NCI-H69 (cell line): ENCODE measurements at regions not wholly inside any gene's neighbourhood (a gene's known extent, or its start where the extent isn't known, plus 50 kb on each side); places are given as distances from the start of the nearest gene placed in this dataset.
"Not testable (repeated sequence)": the region's sequence is repeated elsewhere in the genome, so short reads cannot be mapped to it uniquely, and the experiment has no call there.

ENCODE experiments used
- DNase-seq: peaks from one replicate; lab custom pipeline; 2025; lab: John Stamatoyannopoulos, UW

DNA sequence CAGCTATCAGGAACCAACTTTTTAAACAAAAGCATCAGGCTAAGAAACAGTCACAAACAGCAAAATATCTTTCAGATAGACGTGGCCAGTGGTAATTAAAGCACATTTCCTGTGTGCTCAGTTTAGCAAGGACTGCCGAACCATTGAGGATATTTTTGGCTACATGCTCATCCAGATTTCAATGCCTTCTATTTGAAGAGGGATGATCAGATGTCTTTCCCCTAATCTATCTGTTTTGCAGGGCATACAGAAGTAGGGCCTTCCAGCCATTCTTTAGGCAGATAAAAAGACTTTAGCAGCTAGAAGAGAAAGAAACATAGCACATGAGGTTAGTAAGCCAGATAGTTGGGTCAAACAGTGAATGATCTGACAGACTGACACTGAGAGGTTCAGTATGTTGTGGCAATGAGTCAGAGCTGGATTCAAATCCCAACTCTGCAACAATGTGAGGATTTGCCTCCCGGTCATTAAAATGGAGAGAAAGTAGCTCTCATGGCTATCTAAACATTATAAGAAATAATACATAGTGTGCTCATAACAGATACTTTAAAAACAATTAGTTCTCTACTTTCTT lies 100.0 kb upstream of the PRKG2 start:
- DNase-seq: peak; percentile 12

DNA sequence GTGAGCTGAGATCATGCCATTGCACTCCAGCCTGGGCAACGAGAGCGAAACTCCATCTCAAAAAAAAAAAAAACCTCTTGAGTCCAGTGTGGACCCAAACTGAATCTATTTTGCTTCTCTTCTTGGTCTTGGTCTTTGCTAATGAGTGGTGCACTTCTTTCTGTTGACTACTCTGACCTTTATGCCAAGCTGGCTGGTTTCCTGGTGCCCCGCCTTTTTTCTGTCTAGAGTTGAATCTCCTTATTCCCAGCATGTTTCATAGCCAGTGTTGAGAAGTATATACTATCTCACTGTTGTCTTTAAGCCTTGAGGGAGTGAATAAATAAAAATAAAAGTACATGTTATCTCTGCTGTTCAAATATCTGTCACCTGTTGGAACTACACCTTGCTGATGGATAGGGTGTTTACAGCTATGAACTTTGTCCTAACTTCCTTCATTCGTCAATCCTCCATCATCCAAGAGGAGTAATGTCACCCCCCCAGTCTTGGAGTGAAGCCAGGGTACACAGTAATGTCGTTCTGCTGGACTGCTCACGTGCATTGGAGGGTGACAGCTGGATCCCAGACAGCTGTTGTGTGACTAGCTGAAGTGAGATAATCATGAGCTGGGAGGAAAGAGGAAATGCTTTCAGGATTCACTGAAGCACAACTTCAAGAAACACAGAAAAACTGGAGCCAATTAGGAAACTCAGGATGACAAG lies 99.3 kb upstream of the PRKG2 start:
- DNase-seq: peak; percentile 82

DNA sequence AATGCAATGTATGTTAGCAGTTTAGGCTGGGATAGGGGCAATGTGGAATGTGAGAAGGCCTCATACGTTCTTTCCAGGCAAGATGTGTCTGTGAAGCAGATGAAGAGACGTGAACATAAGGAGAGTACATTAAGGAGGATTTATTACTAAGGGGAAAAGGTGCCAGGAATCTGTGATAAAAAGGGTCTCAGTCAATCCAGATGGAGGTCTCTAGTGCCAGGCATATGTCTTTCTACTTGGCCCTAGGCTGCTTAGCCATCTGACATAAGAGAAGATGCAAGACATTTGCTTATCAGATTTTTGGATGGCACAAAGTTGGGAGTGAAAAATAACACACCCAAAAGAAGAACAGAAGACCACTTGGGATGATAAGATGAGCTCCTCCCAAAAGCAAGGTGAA lies 93.0 kb upstream of the PRKG2 start:
- DNase-seq: no peak

DNA sequence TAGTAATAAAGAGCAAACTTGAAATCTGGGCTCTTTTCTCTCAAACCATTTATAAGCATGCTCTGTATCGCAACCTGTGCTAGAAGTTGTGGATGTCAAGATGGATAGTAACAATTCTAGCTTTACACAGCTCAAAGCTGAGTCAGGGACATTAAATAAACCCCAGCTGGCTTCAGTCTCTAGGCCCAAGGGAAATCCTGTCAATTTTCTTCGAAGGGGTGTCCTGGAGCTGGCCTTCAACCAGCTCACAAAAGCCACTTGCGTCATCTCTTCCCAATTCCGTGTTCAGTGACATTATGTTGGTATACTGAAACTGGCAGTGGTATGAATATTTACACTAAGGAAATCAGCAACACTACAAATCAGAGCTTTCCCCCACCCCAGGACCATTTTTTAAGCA lies 89.8 kb upstream of the PRKG2 start:
- no peak for DNase-seq

DNA sequence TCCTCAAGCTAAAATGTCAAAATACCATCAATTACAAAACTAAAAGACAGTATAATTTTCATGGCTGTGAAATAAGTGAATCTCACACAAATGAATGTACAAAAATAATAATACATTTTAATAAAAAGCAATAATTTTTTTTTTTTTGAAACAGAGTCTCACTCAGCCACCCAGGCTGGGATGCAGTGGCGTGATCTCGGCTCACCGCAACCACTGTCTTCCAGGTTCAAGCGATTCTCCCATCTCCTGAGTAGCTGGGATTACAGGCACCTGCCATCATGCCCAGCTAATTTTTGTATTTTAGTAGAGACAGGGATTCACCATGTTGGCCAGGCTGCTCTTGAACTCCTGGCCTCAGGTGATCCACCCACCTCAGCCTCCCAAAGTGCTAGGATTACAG lies 85.3 kb upstream of the PRKG2 start:
- DNase-seq: not testable (repeated sequence)

DNA sequence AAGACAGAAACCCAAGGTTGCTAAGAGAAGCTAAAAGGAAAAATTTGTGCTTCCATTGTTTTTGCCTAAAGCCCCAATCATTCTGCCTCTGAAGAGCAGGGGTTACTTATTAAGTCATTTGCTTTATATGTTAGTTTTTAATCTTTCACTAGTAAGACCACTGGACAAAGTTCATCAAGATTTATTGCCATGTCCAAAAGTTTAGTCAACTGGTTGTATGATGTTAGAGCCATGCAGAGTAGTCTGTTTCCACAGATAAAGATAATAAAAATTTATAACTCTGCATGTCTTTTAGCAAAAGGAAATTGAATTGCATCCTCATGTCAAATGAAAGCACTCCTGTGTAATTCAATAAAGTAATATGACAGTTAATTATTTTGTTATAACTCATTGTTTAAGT lies 75.8 kb upstream of the PRKG2 start:
- no peak for DNase-seq

DNA sequence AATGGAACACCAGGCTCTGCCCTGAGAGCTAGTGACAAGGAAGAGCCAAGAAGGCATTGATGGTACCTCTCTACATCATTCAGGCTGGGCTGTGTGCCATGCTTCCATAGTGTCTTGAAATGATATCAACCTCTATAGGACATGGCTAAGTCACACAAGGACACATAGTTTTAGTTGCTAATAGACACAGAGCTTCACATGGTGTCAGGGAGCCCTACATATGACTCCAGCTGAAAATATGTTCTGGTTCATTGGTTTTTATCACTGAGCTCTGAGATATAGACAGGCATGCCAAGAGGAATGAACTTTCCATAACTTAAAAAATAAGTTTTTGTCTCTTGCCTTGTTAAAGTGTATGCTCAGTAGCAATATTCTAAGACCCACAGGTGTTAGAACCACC lies 72.1 kb upstream of the PRKG2 start:
- DNase-seq: no peak

DNA sequence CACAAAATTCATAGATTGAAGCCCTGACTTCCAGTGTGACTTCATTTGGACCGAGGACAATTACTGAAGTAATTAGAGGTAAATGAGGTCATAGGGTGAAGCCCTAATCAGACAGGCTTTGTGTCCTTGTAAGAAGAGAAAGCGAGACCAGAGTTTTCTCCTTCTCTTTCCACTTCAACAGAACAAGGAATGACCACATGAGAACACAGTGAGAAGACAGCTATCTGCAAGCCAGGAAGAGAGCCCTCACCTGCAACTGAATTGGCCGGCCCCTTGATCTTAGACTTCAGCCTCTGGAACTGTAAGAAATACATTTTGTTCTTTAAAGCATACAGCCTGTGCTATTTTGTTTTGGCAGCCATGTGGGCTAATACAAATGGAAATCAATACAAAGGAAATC lies 67.1 kb upstream of the PRKG2 start:
- no peak for DNase-seq

DNA sequence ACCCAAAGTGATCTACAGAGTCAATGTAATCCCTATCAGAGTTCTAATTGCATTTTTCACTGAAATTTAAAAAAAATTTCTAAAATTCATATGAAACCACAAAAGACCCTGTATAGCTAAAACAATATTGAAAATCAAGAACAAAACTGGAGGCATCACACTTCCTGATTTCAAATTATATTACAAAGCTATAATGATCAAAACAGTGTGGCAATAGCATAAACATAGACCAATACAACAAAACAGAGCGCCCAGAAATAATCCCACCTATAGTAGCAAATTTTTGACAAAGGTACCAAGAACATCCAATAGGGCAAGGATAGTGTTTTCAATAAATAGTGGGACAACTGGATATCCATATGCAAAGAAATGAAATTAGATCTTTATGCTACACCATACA lies 59.4 kb upstream of the PRKG2 start:
- no peak for DNase-seq

DNA sequence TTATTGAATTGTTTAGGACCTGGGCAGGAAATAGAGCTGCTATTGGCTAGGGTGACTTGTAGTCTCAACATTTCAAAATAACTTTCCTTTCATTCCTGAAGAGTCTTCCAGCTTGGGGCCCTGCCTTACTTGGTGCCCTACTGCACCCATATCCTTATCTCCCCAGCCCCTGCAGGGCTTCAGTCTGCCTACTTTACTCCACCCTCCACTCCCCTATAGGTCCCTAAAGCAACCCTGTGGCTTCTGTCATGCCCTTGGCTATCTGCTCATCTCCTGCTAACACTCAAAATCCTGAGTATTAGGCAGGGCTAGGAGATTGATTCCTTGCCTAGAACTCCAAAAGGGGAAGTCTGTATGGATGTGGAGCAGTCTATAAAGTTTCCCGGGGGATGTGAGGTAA lies 57.6 kb upstream of the PRKG2 start:
- DNase-seq: no peak
